SK-N-SH (cell line): ENCODE measurements at regions not wholly inside any gene's neighbourhood (a gene's known extent, or its start where the extent isn't known, plus 50 kb on each side); places are given as distances from the start of the nearest gene placed in this dataset.

Source experiments
- CHD2 ChIP-seq: fragments of 150-350 bp; IDR thresholded peaks from 2 replicates; pipeline ENCODE4 v1.6.1; 2018; ENCODE audit warnings: low read length; ENCODE audit not compliant: partially characterized antibody
- CTCF ChIP-seq: fragments of 200-600 bp; sonication (generic); IDR thresholded peaks from 2 replicates; pipeline ENCODE4 v1.6.1; 2017; ENCODE audit warnings: antibody characterized with exemption, mild to moderate bottlenecking, moderate library complexity
- EZH2phosphoT487 ChIP-seq: fragments of 200-600 bp; sonication (generic); IDR thresholded peaks from 2 replicates; pipeline ENCODE4 v1.6.1; 2017; ENCODE audit warnings: low read depth, mixed run types, mild to moderate bottlenecking, antibody characterized with exemption, moderate library complexity, borderline replicate concordance
- FOXM1 ChIP-seq: IDR thresholded peaks from 2 replicates; pipeline ENCODE4 v1.4.0; 2012; ENCODE audit warnings: low read depth, mild to moderate bottlenecking
- GABPA ChIP-seq: IDR thresholded peaks from 2 replicates; pipeline ENCODE4 v1.4.0; 2012; ENCODE audit warnings: low read depth, mild to moderate bottlenecking
- JUND ChIP-seq: IDR thresholded peaks from 2 replicates; pipeline ENCODE4 v1.4.0; 2012
- MXI1 ChIP-seq: IDR thresholded peaks from 2 replicates; pipeline ENCODE4 v1.6.1; 2012; ENCODE audit warnings: mild to moderate bottlenecking, low read depth, low read length, improper control_type of control experiment
- NFIC ChIP-seq: IDR thresholded peaks from 2 replicates; pipeline ENCODE4 v1.4.0; 2012; ENCODE audit warnings: borderline replicate concordance
- NRF1 ChIP-seq: IDR thresholded peaks from 2 replicates; pipeline ENCODE4 v1.6.1; 2012; ENCODE audit warnings: low read depth, mild to moderate bottlenecking, low read length
- POLR2AphosphoS5 ChIP-seq: IDR thresholded peaks from 2 replicates; pipeline ENCODE4 v1.6.1; 2012; ENCODE audit warnings: low read depth, low read length
- SIN3A ChIP-seq: IDR thresholded peaks from 2 replicates; pipeline ENCODE4 v1.6.1; 2012; ENCODE audit warnings: low read depth, mild to moderate bottlenecking, low read length, moderate library complexity, borderline replicate concordance
- TEAD4 ChIP-seq: IDR thresholded peaks from 2 replicates; pipeline ENCODE4 v1.4.0; 2012; ENCODE audit warnings: mild to moderate bottlenecking, borderline replicate concordance; ENCODE audit not compliant: insufficient read depth
- USF2 ChIP-seq: fragments of 150-350 bp; IDR thresholded peaks from 2 replicates; pipeline ENCODE4 v1.6.1; 2017; ENCODE audit warnings: antibody characterized with exemption, low read length, low read depth, borderline replicate concordance
- YY1 ChIP-seq: IDR thresholded peaks from 2 replicates; pipeline ENCODE4 v1.4.0; 2012; ENCODE audit warnings: low read depth, mild to moderate bottlenecking

- TF ChIP-seq POLR2AphosphoS5 (no peak), CTCF (no peak), NRF1 (no peak), FOXM1 (no peak), JUND (no peak), MXI1 (no peak), NFIC (no peak), CHD2 (no peak), USF2 (no peak), SIN3A (no peak), EZH2phosphoT487 (no peak), TEAD4 (no peak), GABPA (no peak), YY1 (no peak)
Measured at GRCh38 chr12:126915309-126915708, 1351.7 kb upstream of the TMEM132C start.
